K562 (cell line): ENCODE measurements at regions not wholly inside any gene's neighbourhood (a gene's known extent, or its start where the extent isn't known, plus 50 kb on each side); places are given as distances from the start of the nearest gene placed in this dataset.

ENCODE experiments used
- ATAC-seq: fragments of 200-7000 bp; cut with Tn5 transposase; 3 replicates; pipeline ENCODE4 v1.9.1; 2020; ENCODE audit warnings: moderate library complexity
- BruUV-seq: library from RNA; stranded (reverse); fragments of 400-500 nt; replicated peaks from 2 replicates; lab custom pipeline; 2021; lab: Mats Ljungman, UMichigan
- CTCF ChIA-PET: fragments of 300-600 bp; formaldehyde crosslinking; extraction: SDS; loops from one replicate; lab custom pipeline; 2021; ENCODE audit warnings: low intra/inter-chr PET ratio; lab: Yijun Ruan, JAX
- POLR2A ChIA-PET: fragments of 300-600, 350-650 bp; sonication (Branson Sonifier 250); formaldehyde crosslinking; extraction: SDS; loops from one replicate; lab custom pipeline; 2021; ENCODE audit warnings: antibody characterized with exemption, inconsistent platforms; lab: Yijun Ruan, JAX
- DNase-seq, 4 experiments: peaks; one replicate each; pipeline versions ENCODE4 v3.0.0 to v3.0.0-alpha.2; 2011 to 2018; ENCODE audit warnings: low spot score in 3 of 4, mixed read lengths in 3 of 4; ENCODE audit errors: extremely low read depth in 1 of 4
- FAIRE-seq: peaks from 2 replicates; lab custom pipeline; 2011; peaks lifted over from hg19 to GRCh38; lab: Jason Lieb, UNC
- H2AFZ ChIP-seq: 2 replicates; pipeline ENCODE4 v1.6.0; 2011; ENCODE audit warnings: low read depth, low read length, control low read depth, inconsistent platforms
- H3K27ac ChIP-seq: fragments of 200-600 bp; 3 replicates; pipeline ENCODE4 v1.8.0; 2011; ENCODE audit warnings: low read depth, mild to moderate bottlenecking, control low read depth, inconsistent platforms, low read length, moderate library complexity, mixed read lengths; ENCODE audit errors: extremely low read depth
- H3K27me3 ChIP-seq, 2 experiments: fragments of 300-600 bp in 1 of 2; 2 replicates in 1 of 2; 3 replicates in 1 of 2; pipeline versions ENCODE4 v1.6.0 to v1.8.0; 2011; ENCODE audit warnings: inconsistent platforms in 2 of 2, low read length in 2 of 2, mild to moderate bottlenecking in 1 of 2, mixed read lengths in 1 of 2, moderate library complexity in 1 of 2; ENCODE audit not compliant: control insufficient read depth in 2 of 2, insufficient read depth in 2 of 2
- H3K36me3 ChIP-seq: fragments of 300-600 bp; 3 replicates; pipeline ENCODE4 v1.8.0; 2011; ENCODE audit warnings: mild to moderate bottlenecking, low read length, inconsistent platforms; ENCODE audit not compliant: control insufficient read depth, insufficient read depth
- H3K4me1 ChIP-seq, 2 experiments: fragments of 200-600 bp in 1 of 2; replicated peaks in 1 of 2; 2 replicates in 1 of 2; 3 replicates in 1 of 2; pipeline versions ENCODE4 v1.5.1 to v1.8.0; 2011; ENCODE audit warnings: inconsistent platforms in 2 of 2, low read length in 2 of 2, mild to moderate bottlenecking in 1 of 2, mixed read lengths in 1 of 2, moderate library complexity in 1 of 2; ENCODE audit not compliant: control insufficient read depth in 2 of 2, insufficient read depth in 2 of 2
- H3K4me2 ChIP-seq: 2 replicates; pipeline ENCODE4 v1.6.1; 2011; ENCODE audit warnings: low read length, control low read depth, inconsistent platforms, mixed read lengths; ENCODE audit not compliant: insufficient read depth
- H3K4me3 ChIP-seq: fragments of 200-600 bp; sonication (generic), shearing (Covaris generic); 2 replicates; pipeline ENCODE4 v1.5.1; 2016; ENCODE audit warnings: control low read depth, inconsistent platforms
- H3K79me2 ChIP-seq: fragments of 200-600 bp; 3 replicates; pipeline ENCODE4 v1.8.0; 2011; ENCODE audit warnings: low read length, inconsistent platforms; ENCODE audit not compliant: control insufficient read depth, insufficient read depth
- H3K9ac ChIP-seq, 2 experiments: 2 replicates each; pipeline versions ENCODE4 v1.6.0 to v1.6.1; 2011; ENCODE audit warnings: low read depth in 2 of 2, low read length in 2 of 2, control low read depth in 1 of 2, inconsistent platforms in 1 of 2, mild to moderate bottlenecking in 1 of 2, mixed read lengths in 1 of 2; ENCODE audit not compliant: insufficient read depth in 1 of 2
- H3K9me1 ChIP-seq: one replicate; pipeline ENCODE4 v1.6.0; 2011; ENCODE audit warnings: inconsistent platforms, mild to moderate bottlenecking, low read length, moderate library complexity; ENCODE audit not compliant: control insufficient read depth, insufficient read depth
- H3K9me3 ChIP-seq: replicated peaks from 2 replicates; pipeline ENCODE4 v1.5.1; 2011; ENCODE audit warnings: low read depth, low read length, inconsistent platforms; ENCODE audit not compliant: control insufficient read depth, insufficient read depth
- H4K20me1 ChIP-seq: replicated peaks from 2 replicates; pipeline ENCODE4 v1.6.1; 2011; ENCODE audit warnings: low read length, inconsistent platforms, mixed read lengths; ENCODE audit not compliant: control insufficient read depth, insufficient read depth
- CBX1 ChIP-seq: sonication (generic); IDR thresholded peaks from 2 replicates; pipeline ENCODE4 v1.6.1; 2016; ENCODE audit warnings: antibody characterized with exemption, low read depth, mild to moderate bottlenecking
- CBX3 ChIP-seq, 2 experiments: IDR thresholded peaks; 1 replicate in 1 of 2; 2 replicates in 1 of 2; pipeline ENCODE4 v1.6.1; 2012; ENCODE audit warnings: inconsistent platforms in 2 of 2, low read length in 2 of 2, borderline replicate concordance in 1 of 2, control low read depth in 1 of 2
- CHD1 ChIP-seq: fragments of 200-600 bp; sonication (generic); IDR thresholded peaks from one replicate; pipeline ENCODE4 v1.6.1; 2012; ENCODE audit warnings: mild to moderate bottlenecking, moderate library complexity, low read length, inconsistent platforms
- CREB1 ChIP-seq, 2 experiments: sonication (generic) in 1 of 2; formaldehyde crosslinking in 1 of 2; IDR thresholded peaks; 2 replicates each; pipeline versions ENCODE4 v1.6.1 to v1.8.0; 2012 to 2022; ENCODE audit warnings: inconsistent platforms in 1 of 2, mild to moderate bottlenecking in 1 of 2, missing genetic modification reagents in 1 of 2, moderate library complexity in 1 of 2
- EGR1 ChIP-seq: fragments of 450-650 bp; conservative IDR thresholded peaks from 2 replicates; pipeline ENCODE4 v1.6.1; 2017; ENCODE audit warnings: mild to moderate bottlenecking
- FOXA3 ChIP-seq, 2 experiments: fragments of 450-650 bp in 1 of 2; sonication (generic) in 1 of 2; formaldehyde crosslinking; IDR thresholded peaks in 1 of 2; conservative IDR thresholded peaks in 1 of 2; 2 replicates each; pipeline versions ENCODE4 v1.4.0 to v1.8.0; 2020 to 2022; ENCODE audit warnings: mild to moderate bottlenecking in 2 of 2, missing genetic modification reagents in 1 of 2
- HDAC6 ChIP-seq: IDR thresholded peaks from 2 replicates; pipeline ENCODE4 v1.6.1; 2012; ENCODE audit warnings: low read depth, mild to moderate bottlenecking, control low read depth, inconsistent platforms, low read length, moderate library complexity
- LARP7 ChIP-seq: fragments of 450-650 bp; IDR thresholded peaks from 2 replicates; pipeline ENCODE4 v1.6.1; 2016
- ZNF76 ChIP-seq: fragments of 250-450 bp; sonication (Bioruptor Pico); IDR thresholded peaks from 2 replicates; pipeline ENCODE4 v1.4.0; 2020; ENCODE audit warnings: mild to moderate bottlenecking, moderate library complexity, borderline replicate concordance
- WGBS: fragments of 100-300 bp; shearing (Covaris generic); methylation state at CpG from one replicate; pipeline ENCODE4 v1.1.6; 2016; ENCODE audit warnings: low coverage, mixed read lengths; ENCODE audit not compliant: insufficient coverage; ENCODE audit errors: missing lambda C conversion rate; 5-methylcytosine and 5-hydroxymethylcytosine counted together
- in situ Hi-C: fragments of 300-500 bp; cut with MboI; formaldehyde crosslinking; loops from 4 replicates; pipeline ENCODE4 v1.15.0; 2018; ENCODE audit warnings: inconsistent platforms, mixed read lengths
- intact Hi-C: fragments of 100-400 bp; cut with micrococcal nuclease; formaldehyde crosslinking; loops from 2 replicates; pipeline ENCODE4 v1.14.2; 2022
- TF ChIP-seq, protein P1 (sequence below): IDR thresholded peaks from 2 replicates; pipeline ENCODE4 v1.6.1; 2016; ENCODE audit warnings: missing genetic modification characterization, missing compliant biosample characterization
- TF ChIP-seq, protein P2 (sequence below), 2 experiments: fragments of 450-650 bp; IDR thresholded peaks; 2 replicates each; pipeline ENCODE4 v1.6.1; 2018; ENCODE audit warnings: mild to moderate bottlenecking in 2 of 2, low read depth in 1 of 2; ENCODE audit not compliant: partially characterized antibody in 2 of 2

- Histone ChIP-seq H3K4me1 (no peaks in the 10 kb centered on the region), H3K4me2 (no peak overlapping the region), H3K36me3 (no peaks in the 10 kb centered on the region), H3K9ac (no peak overlapping the region), H3K79me2 (no peaks in the 10 kb centered on the region), H3K4me3 (no peak overlapping the region), H3K9me1 (no peaks in the 10 kb centered on the region), H4K20me1 (no peaks in the 10 kb centered on the region), H3K9me3 (no peaks in the 10 kb centered on the region), H2AFZ (no peak overlapping the region), H3K27me3 (no peaks in the 10 kb centered on the region), H3K27ac (no peak overlapping the region)
- BruUV-seq, result no TSS peak
- DNase-seq, result no peak
- POLR2A ChIA-PET, result no interaction called here
- CTCF ChIA-PET, result no interaction called here
- TF ChIP-seq EGR1 (no peak), ZNF76 (CRISPR knock-in tag) (no peak), CREB1 (IDR thresholded peaks at IDR 0.05) (no peak), CREB1 (CRISPR knock-in tag; IDR thresholded peaks at IDR 0.05) (no peak), LARP7 (no peak), CHD1 (no peak), HDAC6 (no peak), FOXA3 (CRISPR knock-in tag; conservative IDR thresholded peaks at IDR 0.05 in 1 of 2, IDR thresholded peaks at IDR 0.05 in 1 of 2) (no peak), CBX1 (no peak), CBX3 (IDR thresholded peaks at IDR 0.05; ENCODE audit: borderline replicate concordance in 1 of 2, low read length in 2 of 2) (no peak)
- TF ChIP-seq, protein P1, sequence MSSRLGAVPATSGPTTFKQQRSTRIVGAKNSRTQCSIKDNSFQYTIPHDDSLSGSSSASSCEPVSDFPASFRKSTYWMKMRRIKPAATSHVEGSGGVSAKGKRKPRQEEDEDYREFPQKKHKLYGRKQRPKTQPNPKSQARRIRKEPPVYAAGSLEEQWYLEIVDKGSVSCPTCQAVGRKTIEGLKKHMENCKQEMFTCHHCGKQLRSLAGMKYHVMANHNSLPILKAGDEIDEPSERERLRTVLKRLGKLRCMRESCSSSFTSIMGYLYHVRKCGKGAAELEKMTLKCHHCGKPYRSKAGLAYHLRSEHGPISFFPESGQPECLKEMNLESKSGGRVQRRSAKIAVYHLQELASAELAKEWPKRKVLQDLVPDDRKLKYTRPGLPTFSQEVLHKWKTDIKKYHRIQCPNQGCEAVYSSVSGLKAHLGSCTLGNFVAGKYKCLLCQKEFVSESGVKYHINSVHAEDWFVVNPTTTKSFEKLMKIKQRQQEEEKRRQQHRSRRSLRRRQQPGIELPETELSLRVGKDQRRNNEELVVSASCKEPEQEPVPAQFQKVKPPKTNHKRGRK, result no peak
- TF ChIP-seq, protein P2, sequence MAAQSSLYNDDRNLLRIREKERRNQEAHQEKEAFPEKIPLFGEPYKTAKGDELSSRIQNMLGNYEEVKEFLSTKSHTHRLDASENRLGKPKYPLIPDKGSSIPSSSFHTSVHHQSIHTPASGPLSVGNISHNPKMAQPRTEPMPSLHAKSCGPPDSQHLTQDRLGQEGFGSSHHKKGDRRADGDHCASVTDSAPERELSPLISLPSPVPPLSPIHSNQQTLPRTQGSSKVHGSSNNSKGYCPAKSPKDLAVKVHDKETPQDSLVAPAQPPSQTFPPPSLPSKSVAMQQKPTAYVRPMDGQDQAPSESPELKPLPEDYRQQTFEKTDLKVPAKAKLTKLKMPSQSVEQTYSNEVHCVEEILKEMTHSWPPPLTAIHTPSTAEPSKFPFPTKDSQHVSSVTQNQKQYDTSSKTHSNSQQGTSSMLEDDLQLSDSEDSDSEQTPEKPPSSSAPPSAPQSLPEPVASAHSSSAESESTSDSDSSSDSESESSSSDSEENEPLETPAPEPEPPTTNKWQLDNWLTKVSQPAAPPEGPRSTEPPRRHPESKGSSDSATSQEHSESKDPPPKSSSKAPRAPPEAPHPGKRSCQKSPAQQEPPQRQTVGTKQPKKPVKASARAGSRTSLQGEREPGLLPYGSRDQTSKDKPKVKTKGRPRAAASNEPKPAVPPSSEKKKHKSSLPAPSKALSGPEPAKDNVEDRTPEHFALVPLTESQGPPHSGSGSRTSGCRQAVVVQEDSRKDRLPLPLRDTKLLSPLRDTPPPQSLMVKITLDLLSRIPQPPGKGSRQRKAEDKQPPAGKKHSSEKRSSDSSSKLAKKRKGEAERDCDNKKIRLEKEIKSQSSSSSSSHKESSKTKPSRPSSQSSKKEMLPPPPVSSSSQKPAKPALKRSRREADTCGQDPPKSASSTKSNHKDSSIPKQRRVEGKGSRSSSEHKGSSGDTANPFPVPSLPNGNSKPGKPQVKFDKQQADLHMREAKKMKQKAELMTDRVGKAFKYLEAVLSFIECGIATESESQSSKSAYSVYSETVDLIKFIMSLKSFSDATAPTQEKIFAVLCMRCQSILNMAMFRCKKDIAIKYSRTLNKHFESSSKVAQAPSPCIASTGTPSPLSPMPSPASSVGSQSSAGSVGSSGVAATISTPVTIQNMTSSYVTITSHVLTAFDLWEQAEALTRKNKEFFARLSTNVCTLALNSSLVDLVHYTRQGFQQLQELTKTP (IDR thresholded peaks at IDR 0.05; ENCODE audit: low read depth in 1 of 2, partially characterized antibody in 2 of 2), result no peak
- WGBS, result 28% methylated on average over 7 of the region's 7 CpGs
- in situ Hi-C loops, result no loop called here
- ATAC-seq, result no peak
- FAIRE-seq, result no peak
- intact Hi-C loops, result no loop called here
Measured at GRCh38 chr3:178291574-178292370, 244.5 kb upstream of the KCNMB2 start.
